PFSK-1 (cell line): ENCODE measurements at regions not wholly inside any gene's neighbourhood (a gene's known extent, or its start where the extent isn't known, plus 50 kb on each side); places are given as distances from the start of the nearest gene placed in this dataset.

Experiments
- SIN3A ChIP-seq: IDR thresholded peaks from 2 replicates; pipeline ENCODE4 v1.6.1; 2012; ENCODE audit warnings: mild to moderate bottlenecking, low read length, moderate library complexity, borderline replicate concordance; ENCODE audit not compliant: insufficient read depth
- TAF1 ChIP-seq: IDR thresholded peaks from 2 replicates; pipeline ENCODE4 v1.6.1; 2012; ENCODE audit warnings: low read length, control low read depth, borderline replicate concordance; ENCODE audit not compliant: insufficient read depth
- TF ChIP-seq, protein P1 (sequence below), 2 experiments: IDR thresholded peaks; 2 replicates each; pipeline versions ENCODE4 v1.6.1 to v1.8.0; 2011 to 2012; ENCODE audit warnings: low read depth in 2 of 2, low read length in 2 of 2, control low read depth in 1 of 2, inconsistent platforms in 1 of 2, mild to moderate bottlenecking in 1 of 2, moderate library complexity in 1 of 2; ENCODE audit not compliant: insufficient read depth in 1 of 2

DNA sequence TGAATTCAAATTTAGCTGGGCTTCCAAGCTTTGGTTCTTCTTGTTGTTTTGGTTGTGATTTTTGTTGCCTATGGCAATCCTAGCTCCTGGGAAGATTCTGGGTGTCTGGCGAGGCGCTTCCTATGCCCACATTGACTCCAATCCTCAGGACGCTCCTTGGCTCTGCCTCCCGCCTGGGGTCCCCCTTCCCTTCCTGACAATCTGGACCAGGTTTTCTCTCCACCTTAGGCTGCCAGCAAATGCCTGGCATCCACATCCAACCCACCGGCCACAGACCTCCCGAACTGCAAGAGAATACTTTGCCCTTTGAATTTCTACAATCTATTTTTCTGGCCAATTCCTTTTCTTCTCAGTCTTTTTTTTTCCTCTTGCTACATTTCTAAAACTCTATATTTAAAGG lies 186.9 kb upstream of the UBL3 start:
- TF ChIP-seq SIN3A (no peak), TAF1 (no peak)
- TF ChIP-seq, protein P1, sequence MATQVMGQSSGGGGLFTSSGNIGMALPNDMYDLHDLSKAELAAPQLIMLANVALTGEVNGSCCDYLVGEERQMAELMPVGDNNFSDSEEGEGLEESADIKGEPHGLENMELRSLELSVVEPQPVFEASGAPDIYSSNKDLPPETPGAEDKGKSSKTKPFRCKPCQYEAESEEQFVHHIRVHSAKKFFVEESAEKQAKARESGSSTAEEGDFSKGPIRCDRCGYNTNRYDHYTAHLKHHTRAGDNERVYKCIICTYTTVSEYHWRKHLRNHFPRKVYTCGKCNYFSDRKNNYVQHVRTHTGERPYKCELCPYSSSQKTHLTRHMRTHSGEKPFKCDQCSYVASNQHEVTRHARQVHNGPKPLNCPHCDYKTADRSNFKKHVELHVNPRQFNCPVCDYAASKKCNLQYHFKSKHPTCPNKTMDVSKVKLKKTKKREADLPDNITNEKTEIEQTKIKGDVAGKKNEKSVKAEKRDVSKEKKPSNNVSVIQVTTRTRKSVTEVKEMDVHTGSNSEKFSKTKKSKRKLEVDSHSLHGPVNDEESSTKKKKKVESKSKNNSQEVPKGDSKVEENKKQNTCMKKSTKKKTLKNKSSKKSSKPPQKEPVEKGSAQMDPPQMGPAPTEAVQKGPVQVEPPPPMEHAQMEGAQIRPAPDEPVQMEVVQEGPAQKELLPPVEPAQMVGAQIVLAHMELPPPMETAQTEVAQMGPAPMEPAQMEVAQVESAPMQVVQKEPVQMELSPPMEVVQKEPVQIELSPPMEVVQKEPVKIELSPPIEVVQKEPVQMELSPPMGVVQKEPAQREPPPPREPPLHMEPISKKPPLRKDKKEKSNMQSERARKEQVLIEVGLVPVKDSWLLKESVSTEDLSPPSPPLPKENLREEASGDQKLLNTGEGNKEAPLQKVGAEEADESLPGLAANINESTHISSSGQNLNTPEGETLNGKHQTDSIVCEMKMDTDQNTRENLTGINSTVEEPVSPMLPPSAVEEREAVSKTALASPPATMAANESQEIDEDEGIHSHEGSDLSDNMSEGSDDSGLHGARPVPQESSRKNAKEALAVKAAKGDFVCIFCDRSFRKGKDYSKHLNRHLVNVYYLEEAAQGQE (IDR thresholded peaks at IDR 0.05; ENCODE audit: insufficient read depth in 1 of 2, low read depth in 2 of 2, low read length in 2 of 2), result no peak
